AG09309 (cell line): ENCODE measurements at regions not wholly inside any gene's neighbourhood (a gene's known extent, or its start where the extent isn't known, plus 50 kb on each side); places are given as distances from the start of the nearest gene placed in this dataset.

Experiments used
- DNase-seq: peaks from one replicate; pipeline ENCODE4 v3.0.0-alpha.2; 2010; ENCODE audit warnings: low read depth
- H3K4me3 ChIP-seq: 2 replicates; pipeline ENCODE4 v1.5.1; 2011; ENCODE audit warnings: mild to moderate bottlenecking, low read depth, low read length, moderate library complexity; ENCODE audit not compliant: control insufficient read depth
- TF ChIP-seq, protein P1 (sequence below): IDR thresholded peaks from 2 replicates; pipeline ENCODE4 v1.5.1; 2011; ENCODE audit warnings: mild to moderate bottlenecking, low read depth, low read length, inconsistent platforms; ENCODE audit not compliant: insufficient read depth, control insufficient read depth; ENCODE audit errors: missing control alignments

DNA sequence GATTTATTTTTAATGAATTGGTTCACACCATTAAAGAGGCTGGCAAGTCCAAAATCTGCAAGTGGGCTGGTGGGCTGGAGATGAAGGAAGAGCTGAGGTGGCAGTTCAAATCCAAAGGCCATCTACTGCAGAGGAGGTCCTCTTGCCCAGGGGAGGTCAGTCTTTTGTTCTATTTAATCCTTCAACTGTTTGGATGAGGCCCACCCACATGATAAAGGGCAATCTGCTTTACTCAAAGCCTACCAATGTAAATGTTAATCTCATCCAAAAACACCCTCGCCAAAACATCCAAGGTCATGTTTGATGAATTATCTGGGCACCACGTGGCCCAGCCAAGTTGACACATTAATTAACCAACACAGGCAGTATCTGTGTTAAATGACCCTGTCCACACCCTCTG lies 99.0 kb downstream of the RRAGC start:
- TF ChIP-seq, protein P1, sequence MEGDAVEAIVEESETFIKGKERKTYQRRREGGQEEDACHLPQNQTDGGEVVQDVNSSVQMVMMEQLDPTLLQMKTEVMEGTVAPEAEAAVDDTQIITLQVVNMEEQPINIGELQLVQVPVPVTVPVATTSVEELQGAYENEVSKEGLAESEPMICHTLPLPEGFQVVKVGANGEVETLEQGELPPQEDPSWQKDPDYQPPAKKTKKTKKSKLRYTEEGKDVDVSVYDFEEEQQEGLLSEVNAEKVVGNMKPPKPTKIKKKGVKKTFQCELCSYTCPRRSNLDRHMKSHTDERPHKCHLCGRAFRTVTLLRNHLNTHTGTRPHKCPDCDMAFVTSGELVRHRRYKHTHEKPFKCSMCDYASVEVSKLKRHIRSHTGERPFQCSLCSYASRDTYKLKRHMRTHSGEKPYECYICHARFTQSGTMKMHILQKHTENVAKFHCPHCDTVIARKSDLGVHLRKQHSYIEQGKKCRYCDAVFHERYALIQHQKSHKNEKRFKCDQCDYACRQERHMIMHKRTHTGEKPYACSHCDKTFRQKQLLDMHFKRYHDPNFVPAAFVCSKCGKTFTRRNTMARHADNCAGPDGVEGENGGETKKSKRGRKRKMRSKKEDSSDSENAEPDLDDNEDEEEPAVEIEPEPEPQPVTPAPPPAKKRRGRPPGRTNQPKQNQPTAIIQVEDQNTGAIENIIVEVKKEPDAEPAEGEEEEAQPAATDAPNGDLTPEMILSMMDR = no peak
- H3K4me3 ChIP-seq = no peak overlapping the region
- no peak for DNase-seq

DNA sequence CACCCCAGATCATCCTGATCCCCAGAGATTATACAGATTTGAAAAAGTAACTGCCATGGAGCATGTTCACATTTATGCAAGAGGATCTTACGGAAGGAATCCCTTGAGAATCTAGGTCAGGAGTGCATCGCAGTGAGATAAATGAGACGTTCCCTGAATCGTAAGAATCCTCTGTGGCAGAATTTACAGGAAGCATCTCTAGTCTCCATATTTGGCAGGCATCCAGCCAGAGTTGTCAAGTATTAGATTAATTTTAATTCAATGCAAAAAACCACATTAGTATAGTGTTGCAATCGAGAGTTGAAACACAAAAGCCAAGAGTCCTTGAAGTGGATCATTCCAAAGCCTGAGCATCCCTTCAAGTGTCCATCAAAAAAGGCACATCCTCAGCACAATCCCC lies 100.8 kb downstream of the RRAGC start:
- H3K4me3 ChIP-seq = no peak overlapping the region
- TF ChIP-seq, protein P1 = no peak
- DNase-seq = no peak

DNA sequence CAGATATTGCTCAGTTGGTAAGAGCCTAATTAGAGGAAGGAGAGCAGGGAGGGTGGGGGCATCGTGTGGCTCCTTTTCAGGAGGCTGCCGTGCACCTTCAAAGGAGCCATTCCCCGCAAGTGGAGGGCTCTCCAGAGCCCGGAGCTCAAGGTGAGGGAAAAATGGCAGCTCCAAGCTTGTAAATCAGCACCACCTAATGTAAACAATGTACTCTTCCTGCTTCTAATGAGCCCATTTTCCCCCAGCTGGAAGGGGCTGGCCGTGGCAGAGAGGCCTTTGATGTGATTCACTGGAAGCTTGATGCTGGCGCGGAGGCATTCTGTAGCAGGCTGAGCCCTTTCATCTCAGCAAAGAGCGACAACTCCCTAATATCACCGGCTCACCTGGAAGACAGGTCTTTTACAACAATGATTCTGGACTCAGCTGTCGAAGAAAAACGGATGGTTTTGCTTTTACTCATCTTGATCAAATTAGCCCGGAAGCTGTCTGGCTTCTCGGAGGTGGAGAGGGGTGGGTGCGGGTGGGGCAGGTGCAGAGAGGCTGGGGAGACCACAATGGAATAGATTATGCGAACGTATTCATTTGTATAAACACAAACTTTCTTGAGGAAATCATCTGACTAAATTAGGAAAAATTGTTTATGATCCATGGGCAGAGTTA lies 112.5 kb downstream of the RRAGC start:
- no peak for DNase-seq

DNA sequence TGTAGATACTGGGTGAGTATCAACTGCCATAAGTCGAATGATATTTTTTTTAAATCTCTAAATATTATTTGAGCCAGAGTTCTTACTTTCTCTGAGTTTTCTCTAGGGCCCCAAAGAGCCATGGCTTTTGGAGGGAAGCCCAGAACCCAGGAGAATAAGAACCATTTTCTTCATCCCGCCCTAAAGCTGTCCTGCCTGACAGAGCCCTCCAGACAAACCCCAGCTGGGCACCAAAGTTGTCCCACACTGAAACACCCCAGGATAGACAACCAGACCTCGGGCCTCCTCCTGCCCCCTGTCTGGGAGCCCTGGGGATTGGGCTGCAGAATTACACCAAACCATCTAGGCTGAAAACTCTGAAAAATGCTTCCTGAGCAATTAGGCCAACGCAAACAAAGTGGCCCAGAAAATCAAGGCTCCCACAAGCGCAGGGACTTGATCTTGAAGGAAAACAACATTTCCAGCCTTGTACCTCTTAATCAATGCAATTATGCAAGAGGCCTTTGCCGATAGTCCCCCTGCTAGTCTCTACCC lies 113.1 kb downstream of the RRAGC start:
- TF ChIP-seq, protein P1 = no peak
- DNase-seq = no peak
- H3K4me3 ChIP-seq = no peak overlapping the region

More for the DNA sequence above, 112.5 kb downstream of the RRAGC start:
- TF ChIP-seq, protein P1 = no peak
- no peak overlapping the region for H3K4me3 ChIP-seq

DNA sequence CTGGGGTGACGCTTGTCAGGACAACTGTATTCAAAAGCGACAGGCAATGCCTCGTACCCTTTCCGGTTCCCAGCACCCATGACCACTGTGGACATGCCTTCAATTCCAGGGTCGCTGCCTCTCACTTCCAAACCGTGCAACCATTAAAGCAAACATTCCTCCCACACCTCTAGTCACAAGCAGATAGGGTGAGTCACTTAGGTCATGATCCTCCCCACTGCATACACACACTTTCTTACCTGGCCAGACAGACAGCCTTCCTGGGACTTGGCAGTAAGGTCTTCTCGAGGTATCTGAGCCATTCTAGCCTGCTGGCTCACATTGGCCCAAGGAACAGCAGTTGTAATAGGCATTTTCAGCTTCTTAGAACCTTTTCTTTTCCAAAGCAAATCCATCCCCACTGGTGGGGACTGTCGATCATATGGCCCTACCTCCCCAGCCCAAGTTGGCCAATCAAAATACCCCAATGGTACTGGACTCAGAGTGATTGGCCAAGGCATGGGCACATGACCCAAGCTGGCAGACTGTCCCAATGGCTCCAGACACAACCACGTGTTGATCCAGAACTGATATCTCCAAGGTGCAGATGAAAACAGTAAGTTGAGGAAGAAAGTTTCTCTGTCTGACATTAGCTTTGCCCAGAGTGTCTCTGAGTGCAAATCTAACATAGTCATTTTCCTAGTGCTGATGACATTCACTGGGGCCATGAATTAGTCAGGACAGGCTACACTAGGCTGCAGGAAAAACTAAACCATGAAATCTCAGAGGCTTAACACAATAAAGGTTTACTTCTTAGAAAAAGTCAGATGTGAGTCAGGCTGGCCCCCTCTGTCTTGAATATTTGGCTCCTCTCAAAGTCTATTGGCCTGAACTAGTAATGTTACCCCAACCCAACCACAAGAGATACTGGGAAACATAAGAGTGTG lies 113.8 kb downstream of the RRAGC start:
- DNase-seq = no peak
- TF ChIP-seq, protein P1 = no peak

DNA sequence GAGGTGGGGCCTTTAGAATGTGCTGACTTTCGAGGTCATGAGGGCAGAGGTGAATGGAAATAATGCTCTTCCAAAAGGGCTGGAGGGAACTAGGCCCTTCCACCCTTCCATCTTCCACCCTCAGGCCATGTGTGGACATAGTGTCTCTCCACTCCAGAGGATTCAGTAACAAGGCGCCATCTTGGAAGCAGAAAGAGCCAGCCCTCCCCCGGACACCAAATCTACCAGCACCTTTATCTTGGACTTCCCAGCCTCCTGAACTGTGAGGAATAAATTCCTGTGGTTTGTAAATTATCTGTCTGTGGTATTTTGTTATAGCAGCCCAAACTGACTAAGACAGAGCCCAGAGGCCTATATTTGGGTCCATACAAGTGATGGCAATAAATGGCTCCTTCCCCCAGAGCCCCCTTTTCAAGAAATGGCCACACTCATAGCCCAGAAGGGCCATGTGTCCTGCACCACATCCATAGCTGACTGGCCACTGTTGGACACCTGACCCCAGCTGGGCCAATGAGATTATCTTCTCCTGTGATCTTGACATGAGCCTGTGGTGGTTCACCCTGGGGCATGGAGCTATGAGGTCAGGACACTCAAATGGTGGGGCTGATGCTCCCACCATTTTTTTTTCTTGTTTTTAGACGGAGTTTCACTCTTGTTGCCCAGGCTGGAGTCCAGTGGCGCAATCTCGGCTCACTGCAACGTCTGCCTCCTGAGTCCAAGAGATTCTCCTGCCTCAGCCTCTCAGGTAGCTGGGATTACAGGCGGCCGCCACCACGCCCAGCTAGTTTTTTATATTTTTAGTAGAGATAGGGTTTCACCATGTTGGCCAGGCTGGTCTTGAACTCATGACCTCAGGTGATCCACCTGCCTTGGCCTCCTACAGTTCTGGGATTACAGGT lies 114.9 kb downstream of the RRAGC start:
- no peak for DNase-seq
- TF ChIP-seq, protein P1 = no peak
- H3K4me3 ChIP-seq = no peak overlapping the region

More for the DNA sequence above, 113.8 kb downstream of the RRAGC start:
- H3K4me3 ChIP-seq = no peak overlapping the region
